PFSK-1 (cell line): ENCODE measurements at regions not wholly inside any gene's neighbourhood (a gene's known extent, or its start where the extent isn't known, plus 50 kb on each side); places are given as distances from the start of the nearest gene placed in this dataset.

Source experiments
- FOXP2 ChIP-seq: optimal IDR thresholded peaks from 2 replicates; pipeline ENCODE3; 2011; ENCODE audit warnings: borderline replicate concordance, control low read depth, inconsistent platforms; ENCODE audit not compliant: insufficient read depth; ENCODE audit errors: extremely low read length, extremely low read depth
- POLR2AphosphoS5 ChIP-seq: IDR thresholded peaks from 2 replicates; pipeline ENCODE4 v1.6.1; 2012; ENCODE audit warnings: low read depth, mild to moderate bottlenecking, control low read depth, low read length, moderate library complexity
- REST ChIP-seq, 2 experiments: IDR thresholded peaks; 2 replicates each; pipeline versions ENCODE4 v1.6.1 to v1.8.0; 2011 to 2012; ENCODE audit warnings: low read depth in 2 of 2, low read length in 2 of 2, control low read depth in 1 of 2, inconsistent platforms in 1 of 2, mild to moderate bottlenecking in 1 of 2, moderate library complexity in 1 of 2; ENCODE audit not compliant: insufficient read depth in 1 of 2
- SIN3A ChIP-seq: IDR thresholded peaks from 2 replicates; pipeline ENCODE4 v1.6.1; 2012; ENCODE audit warnings: mild to moderate bottlenecking, low read length, moderate library complexity, borderline replicate concordance; ENCODE audit not compliant: insufficient read depth
- TAF1 ChIP-seq: IDR thresholded peaks from 2 replicates; pipeline ENCODE4 v1.6.1; 2012; ENCODE audit warnings: low read length, control low read depth, borderline replicate concordance; ENCODE audit not compliant: insufficient read depth

- no peak for TF ChIP-seq REST (IDR thresholded peaks at IDR 0.05; ENCODE audit: insufficient read depth in 1 of 2, low read depth in 2 of 2, low read length in 2 of 2)
- no peak for TF ChIP-seq TAF1
- no peak for TF ChIP-seq FOXP2
- TF ChIP-seq SIN3A, result no peak
- TF ChIP-seq POLR2AphosphoS5, result no peak
These were observed 1241.6 kb upstream of the USP15 start for GRCh38 chr12:61018571-61018970.

- TF ChIP-seq TAF1 (no peak), POLR2AphosphoS5 (no peak), FOXP2 (no peak), SIN3A (no peak), REST (IDR thresholded peaks at IDR 0.05; ENCODE audit: insufficient read depth in 1 of 2, low read depth in 2 of 2, low read length in 2 of 2) (no peak)
These were observed 1237.0 kb upstream of the USP15 start for GRCh38 chr12:61023231-61023630.

DNA sequence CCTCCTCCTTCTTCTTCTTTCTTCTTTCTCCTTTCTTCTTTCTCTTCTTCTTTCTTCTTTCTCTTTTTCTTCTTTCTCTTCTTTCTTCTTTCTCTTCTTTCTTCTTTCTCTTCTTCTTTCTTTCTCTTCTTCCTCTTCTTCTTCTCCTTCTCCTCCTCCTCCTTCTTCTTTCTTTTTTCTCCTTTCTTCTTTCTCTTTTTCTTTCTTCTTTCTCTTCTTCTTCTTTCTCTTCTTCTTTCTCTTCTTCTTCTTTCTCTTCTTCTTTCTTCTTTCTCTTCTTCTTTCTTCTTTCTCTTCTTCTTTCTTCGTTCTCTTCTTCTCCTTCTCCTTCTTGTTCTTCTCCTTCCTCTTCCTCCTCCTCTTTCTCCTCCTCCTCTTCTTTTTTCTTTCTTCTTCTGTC lies 1230.7 kb upstream of the USP15 start:
- TF ChIP-seq REST (IDR thresholded peaks at IDR 0.05; ENCODE audit: insufficient read depth in 1 of 2, low read depth in 2 of 2, low read length in 2 of 2), result no peak
- TF ChIP-seq SIN3A, result no peak
- no peak for TF ChIP-seq TAF1
- no peak for TF ChIP-seq FOXP2
- TF ChIP-seq POLR2AphosphoS5, result no peak

GRCh38 chr12:61037792-61038191 lies 1222.4 kb upstream of the USP15 start:
- no peak for TF ChIP-seq POLR2AphosphoS5
- TF ChIP-seq REST (IDR thresholded peaks at IDR 0.05; ENCODE audit: insufficient read depth in 1 of 2, low read depth in 2 of 2, low read length in 2 of 2), result no peak
- no peak for TF ChIP-seq SIN3A
- no peak for TF ChIP-seq FOXP2
- no peak for TF ChIP-seq TAF1

DNA sequence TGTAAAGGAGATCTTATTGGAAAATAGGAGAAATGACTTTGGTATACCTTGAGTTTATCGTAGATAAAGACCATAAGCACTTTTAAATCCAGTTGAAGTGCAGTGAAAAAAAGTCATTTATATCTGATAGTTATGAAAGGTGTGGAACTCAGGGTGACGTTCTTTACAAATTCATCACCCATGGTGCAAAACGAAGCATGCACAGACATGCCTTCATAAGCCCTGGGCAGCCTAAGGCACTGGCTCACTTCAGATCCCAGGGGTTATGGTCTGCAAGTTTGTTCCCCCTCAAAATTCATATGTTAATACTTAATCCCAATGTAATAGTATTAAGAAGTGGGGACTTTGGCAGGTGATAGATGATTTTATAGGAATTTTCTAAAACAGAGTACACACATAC lies 1216.4 kb upstream of the USP15 start:
- TF ChIP-seq TAF1 (no peak), FOXP2 (no peak), REST (IDR thresholded peaks at IDR 0.05; ENCODE audit: insufficient read depth in 1 of 2, low read depth in 2 of 2, low read length in 2 of 2) (no peak), POLR2AphosphoS5 (no peak), SIN3A (no peak)
